Duodenal mucosa (tissue), 2 donors: ENCODE measurements at regions not wholly inside any gene's neighbourhood (a gene's known extent, or its start where the extent isn't known, plus 50 kb on each side); places are given as distances from the start of the nearest gene placed in this dataset.
"Not testable (repeated sequence)": the region's sequence is repeated elsewhere in the genome, so short reads cannot be mapped to it uniquely, and the experiment has no call there.

ENCODE experiments used
- H3K27ac ChIP-seq: one replicate; pipeline ENCODE4 v1.7.0; 2013; ENCODE audit warnings: low read depth, low read length
- H3K27me3 ChIP-seq, 2 donors: one replicate each; pipeline ENCODE4 v1.7.0; 2013; ENCODE audit warnings: low read length in 2 of 2, control low read depth in 1 of 2; ENCODE audit not compliant: insufficient read depth in 2 of 2, control insufficient read depth in 1 of 2
- H3K36me3 ChIP-seq, 2 donors: one replicate each; pipeline ENCODE4 v1.7.0; 2013; ENCODE audit warnings: low read length in 2 of 2, control low read depth in 1 of 2; ENCODE audit not compliant: insufficient read depth in 2 of 2, control insufficient read depth in 1 of 2
- H3K4me1 ChIP-seq, 2 donors: one replicate each; pipeline ENCODE4 v1.7.0; 2013; ENCODE audit warnings: low read length in 2 of 2, control low read depth in 1 of 2; ENCODE audit not compliant: insufficient read depth in 2 of 2, control insufficient read depth in 1 of 2
- H3K4me3 ChIP-seq, 2 donors: one replicate each; pipeline ENCODE4 v1.7.0; 2013; ENCODE audit warnings: low read length in 2 of 2, low read depth in 1 of 2
- H3K9ac ChIP-seq, 2 donors: one replicate each; pipeline ENCODE4 v1.7.0; 2013; ENCODE audit warnings: low read length in 2 of 2, low read depth in 1 of 2
- H3K9me3 ChIP-seq, 2 donors: one replicate each; pipeline ENCODE4 v1.7.0; 2013; ENCODE audit warnings: low read length in 2 of 2, control low read depth in 1 of 2; ENCODE audit not compliant: control insufficient read depth in 1 of 2

DNA sequence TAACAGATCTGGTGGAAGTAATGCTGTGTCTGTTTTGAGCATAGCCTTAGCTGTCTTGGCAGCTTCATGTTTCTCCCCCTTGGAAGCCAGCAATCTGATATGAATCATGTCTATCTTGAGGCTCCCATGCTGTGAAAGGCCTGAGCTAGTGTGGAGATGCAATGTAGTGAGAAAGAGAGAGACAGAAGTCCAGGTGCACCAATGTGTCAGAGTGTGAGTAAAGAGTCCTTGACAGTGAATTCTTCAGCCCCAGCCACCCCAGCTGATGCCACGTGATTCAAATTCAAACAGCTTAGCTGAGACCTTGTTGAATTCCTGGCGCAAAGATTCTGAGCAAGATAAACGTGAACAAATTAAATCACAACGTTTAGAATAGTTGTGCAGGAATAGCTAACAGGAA, 704.2 kb downstream of the EDEM1 start:
- no peak overlapping the region for H3K9ac ChIP-seq
- H3K9me3 ChIP-seq = no peaks in the 10 kb centered on the region
- no peak overlapping the region for H3K4me3 ChIP-seq

GRCh38 chr3:5898106-5898505, 710.6 kb downstream of the EDEM1 start:
- Histone ChIP-seq H3K4me3 (no peak overlapping the region), H3K9me3 (no peaks in the 10 kb centered on the region), H3K36me3 (no peaks in the 10 kb centered on the region), H3K9ac (no peak overlapping the region), H3K27ac (no peak overlapping the region), H3K27me3 (no peaks in the 10 kb centered on the region), H3K4me1 (no peaks in the 10 kb centered on the region)

More for the DNA sequence above, 704.2 kb downstream of the EDEM1 start:
- Histone ChIP-seq H3K4me1 (no peaks in the 10 kb centered on the region), H3K36me3 (no peaks in the 10 kb centered on the region), H3K27me3 (no peaks in the 10 kb centered on the region), H3K27ac (no peak overlapping the region)

DNA sequence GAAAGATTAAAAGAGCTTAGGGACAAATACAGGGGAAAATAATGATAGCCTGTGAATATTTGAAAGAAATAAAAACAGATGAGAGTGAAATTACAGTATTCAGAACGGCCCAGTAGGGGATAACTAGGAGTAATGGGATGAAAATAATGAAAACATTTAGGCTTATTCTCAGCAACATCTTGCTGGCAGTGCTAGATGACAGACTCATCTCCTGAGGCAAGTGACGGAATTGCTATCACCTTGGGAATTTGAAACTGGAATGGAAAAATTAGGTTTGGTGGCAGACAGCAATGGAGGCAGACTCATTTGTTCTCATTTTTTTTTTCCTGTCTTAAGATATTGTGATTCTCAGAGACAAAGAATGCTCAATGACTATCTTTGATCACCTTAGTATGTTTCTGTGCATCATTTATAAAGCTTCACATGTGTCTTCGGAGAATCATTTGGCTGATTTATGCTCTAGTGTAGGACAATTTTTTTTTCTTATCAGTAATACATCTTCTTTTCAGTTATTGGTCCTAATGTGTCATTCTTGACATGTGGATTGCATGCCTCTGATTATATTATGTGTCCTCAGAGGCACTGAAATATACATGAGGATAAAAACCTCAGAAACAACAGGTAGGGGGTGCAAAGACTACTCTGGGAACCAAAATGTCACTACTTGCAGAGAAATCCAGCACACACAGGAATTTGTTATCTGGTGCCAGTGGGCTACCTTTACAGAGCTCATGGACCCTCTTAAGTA, 711.7 kb downstream of the EDEM1 start:
- Histone ChIP-seq H3K4me3 (no peak overlapping the region), H3K27me3 (no peaks in the 10 kb centered on the region), H3K4me1 (no peaks in the 10 kb centered on the region), H3K9ac (no peak overlapping the region), H3K27ac (no peak overlapping the region), H3K36me3 (no peaks in the 10 kb centered on the region), H3K9me3 (no peaks in the 10 kb centered on the region)

DNA sequence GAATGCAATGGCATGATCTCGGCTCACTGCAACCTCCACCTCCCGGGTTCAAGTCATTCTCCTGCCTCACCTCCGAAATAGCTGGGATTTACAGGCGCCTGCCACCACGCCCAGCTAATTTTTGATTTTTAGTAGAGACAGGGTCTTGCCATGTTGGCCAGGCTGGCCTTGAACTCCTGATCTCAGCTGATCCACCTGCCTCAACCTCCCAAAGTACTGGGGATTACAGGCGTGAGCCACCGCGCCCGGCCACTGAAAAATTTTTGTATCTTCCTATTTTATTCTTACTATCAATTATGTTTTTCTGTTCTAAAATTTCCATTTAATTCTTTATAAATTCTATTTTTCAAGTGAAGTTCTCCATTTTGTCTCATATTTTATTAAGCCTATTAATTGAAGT, 730.4 kb downstream of the EDEM1 start:
- Histone ChIP-seq H3K9ac (no peak overlapping the region), H3K27ac (no peak overlapping the region), H3K27me3 (no peaks in the 10 kb centered on the region), H3K9me3 (no peaks in the 10 kb centered on the region), H3K36me3 (no peaks in the 10 kb centered on the region), H3K4me3 (no peak overlapping the region), H3K4me1 (no peaks in the 10 kb centered on the region)

DNA sequence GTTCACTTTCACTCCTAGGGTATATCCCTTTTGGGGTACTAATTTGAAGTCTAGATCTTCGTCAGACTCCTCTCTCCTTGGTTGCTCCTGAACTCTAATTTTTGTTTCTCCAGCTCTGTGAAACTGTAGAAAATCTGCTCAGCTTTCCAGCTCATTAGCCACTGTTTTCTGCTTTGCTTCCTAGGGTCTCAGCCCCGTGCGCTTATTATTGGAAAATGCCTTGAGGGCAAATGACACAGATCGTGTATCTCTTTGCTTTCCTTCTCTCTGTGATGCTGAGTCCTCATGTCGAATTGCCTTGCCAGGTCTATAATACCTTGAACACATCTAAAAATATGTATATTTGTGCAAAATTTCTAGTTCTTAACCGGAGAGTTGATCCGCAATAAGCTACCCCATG, 731.1 kb downstream of the EDEM1 start:
- no peaks in the 10 kb centered on the region for H3K27me3 ChIP-seq
- no peak overlapping the region for H3K9ac ChIP-seq
- no peaks in the 10 kb centered on the region for H3K36me3 ChIP-seq
- no peak overlapping the region for H3K27ac ChIP-seq
- H3K9me3 ChIP-seq = no peaks in the 10 kb centered on the region
- no peak overlapping the region for H3K4me3 ChIP-seq
- H3K4me1 ChIP-seq = no peaks in the 10 kb centered on the region

DNA sequence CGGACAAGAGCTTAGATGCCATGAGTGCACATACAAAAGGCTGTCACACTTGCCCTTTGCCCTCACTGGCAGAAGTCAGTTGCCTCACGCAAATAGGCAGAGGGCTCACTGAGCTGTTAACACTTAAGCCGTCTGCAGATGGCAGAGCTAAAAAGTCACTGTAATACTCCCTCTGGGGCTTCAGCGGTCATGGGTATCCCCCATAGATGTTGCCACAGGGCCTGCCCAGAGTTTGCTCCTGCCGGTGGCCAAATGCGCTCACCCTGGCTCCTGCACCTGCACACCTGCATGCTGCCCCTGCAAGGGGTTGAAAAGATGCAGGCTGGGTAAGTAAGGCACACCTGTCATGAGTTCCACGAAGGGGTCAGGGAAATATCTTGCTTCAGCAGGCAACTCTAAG, 741.5 kb downstream of the EDEM1 start:
- Histone ChIP-seq H3K4me3 (no peak overlapping the region), H3K9ac (no peak overlapping the region), H3K4me1 (no peaks in the 10 kb centered on the region), H3K9me3 (no peaks in the 10 kb centered on the region), H3K27ac (no peak overlapping the region), H3K36me3 (no peaks in the 10 kb centered on the region), H3K27me3 (no peaks in the 10 kb centered on the region)

GRCh38 chr3:5944061-5944460, 756.6 kb downstream of the EDEM1 start:
- not testable (repeated sequence) for H3K36me3 ChIP-seq, H3K27me3 ChIP-seq, H3K9me3 ChIP-seq, H3K4me1 ChIP-seq, H3K27ac ChIP-seq, H3K4me3 ChIP-seq, H3K9ac ChIP-seq

- H3K27ac ChIP-seq = no peak overlapping the region
- no peaks in the 10 kb centered on the region for H3K36me3 ChIP-seq
Measured at GRCh38 chr3:5948084-5948483, 760.6 kb downstream of the EDEM1 start.

GRCh38 chr3:5951026-5951425, 763.5 kb downstream of the EDEM1 start:
- Histone ChIP-seq H3K4me1 (no peaks in the 10 kb centered on the region), H3K4me3 (no peak overlapping the region), H3K27ac (no peak overlapping the region), H3K27me3 (no peaks in the 10 kb centered on the region), H3K9ac (no peak overlapping the region), H3K9me3 (no peaks in the 10 kb centered on the region), H3K36me3 (no peaks in the 10 kb centered on the region)

More at GRCh38 chr3:5948084-5948483, 760.6 kb downstream of the EDEM1 start:
- Histone ChIP-seq H3K27me3 (no peaks in the 10 kb centered on the region), H3K9me3 (no peaks in the 10 kb centered on the region), H3K9ac (no peak overlapping the region), H3K4me1 (no peaks in the 10 kb centered on the region), H3K4me3 (no peak overlapping the region)

- H3K27ac ChIP-seq = no peak overlapping the region
- H3K4me3 ChIP-seq = no peak overlapping the region
- no peaks in the 10 kb centered on the region for H3K4me1 ChIP-seq
- H3K27me3 ChIP-seq = no peaks in the 10 kb centered on the region
- H3K9ac ChIP-seq = no peak overlapping the region
- no peaks in the 10 kb centered on the region for H3K9me3 ChIP-seq
- H3K36me3 ChIP-seq = no peaks in the 10 kb centered on the region
Measured at GRCh38 chr3:5972586-5972985, 785.1 kb downstream of the EDEM1 start.
